ENCODE measurements at regions not wholly inside any gene's neighbourhood (a gene's known extent, or its start where the extent isn't known, plus 50 kb on each side); places are given as distances from the start of the nearest gene placed in this dataset.

GRCh38 chr22:48569476-48570233 lies 1258.0 kb downstream of the BRD1 start:
- Histone ChIP-seq H4K5ac (ENCODE audit: low read depth, low read length) (no peak overlapping the region), H3K4me2 (ENCODE audit: low read depth, low read length) (no peak overlapping the region), H3K4me3 (ENCODE audit: insufficient read depth, low read depth, low read length) (no peak overlapping the region), H2BK20ac (ENCODE audit: low read depth, low read length) (no peak overlapping the region), H3K36me3 (ENCODE audit: control insufficient read depth, insufficient read depth, low read length) (no peaks in the 10 kb centered on the region), H3K27ac (ENCODE audit: insufficient read depth, low read length) (no peak overlapping the region), H3K4ac (ENCODE audit: low read depth, low read length) (no peak overlapping the region), H3K56ac (ENCODE audit: extremely low read depth, insufficient read depth, low read length) (no peak overlapping the region), H3K18ac (ENCODE audit: low read depth, low read length) (no peak overlapping the region), H4K8ac (ENCODE audit: low read depth in 2 of 2, low read length in 2 of 2) (no peak overlapping the region), H2AK9ac (replicated peaks; ENCODE audit: low read depth, low read length, poor library complexity) (no peak overlapping the region), H2AK5ac (ENCODE audit: low read depth, low read length) (no peak overlapping the region), H3K27me3 (ENCODE audit: control insufficient read depth, insufficient read depth, low read length) (no peaks in the 10 kb centered on the region), H4K91ac (ENCODE audit: insufficient read depth, low read depth, low read length) (no peak overlapping the region), H3K9me1 (ENCODE audit: insufficient read depth, low read length) (no peaks in the 10 kb centered on the region), H3K9me3 (ENCODE audit: control insufficient read depth, insufficient read depth, low read length) (peaks cover 51% of the 10 kb centered on the region), H3K14ac (replicated peaks; ENCODE audit: low read depth, low read length) (no peak overlapping the region), H2BK5ac (ENCODE audit: low read depth, low read length, poor library complexity, severe bottlenecking) (no peak overlapping the region), H2AFZ (replicated peaks; ENCODE audit: low read length, poor library complexity) (no peak overlapping the region), H3K9ac (ENCODE audit: low read depth, low read length) (no peak overlapping the region), H4K20me1 (ENCODE audit: insufficient read depth, low read length) (no peaks in the 10 kb centered on the region), H3K23ac (ENCODE audit: low read depth, low read length) (no peak overlapping the region), H2BK120ac (ENCODE audit: low read depth, low read length) (no peak overlapping the region), H3K4me1 (ENCODE audit: control insufficient read depth, insufficient read depth, low read length) (no peaks in the 10 kb centered on the region), H3K79me1 (ENCODE audit: low read depth in 1 of 2, low read length in 2 of 2) (no peaks in the 10 kb centered on the region), H2BK15ac (ENCODE audit: low read depth, low read length) (no peak overlapping the region)
- 73% methylated on average over 14 of the region's 25 CpGs; no CpG with 5 or more reads in 1 of the 2 experiments for WGBS, 2 experiments (ENCODE audit: extremely low coverage in 2 of 2, insufficient read length in 1 of 2)
- dilution Hi-C loops (cut with HindIII; ENCODE audit: low sequenced_read_pairs, unreplicated experiment), result no loop called here
- no TSS peak for BruUV-seq (replicated peaks)
- intact Hi-C loops (cut with micrococcal nuclease), result no loop called here
- POLR2A ChIA-PET (ENCODE audit: unreplicated experiment), result no interaction called here
- TF ChIP-seq ELK1 (IDR thresholded peaks at IDR 0.05; ENCODE audit: borderline replicate concordance, low read depth, low read length), result no peak
- no peak for TF ChIP-seq CHD1 (IDR thresholded peaks at IDR 0.05; ENCODE audit: low read depth, low read length)
- TF ChIP-seq MAZ (IDR thresholded peaks at IDR 0.05; ENCODE audit: borderline replicate concordance, low read depth, low read length), result no peak
- TF ChIP-seq BHLHE40 (IDR thresholded peaks at IDR 0.05; ENCODE audit: low read depth, low read length), result no peak
- CTCF ChIA-PET, result no interaction called here
- ATAC-seq (ENCODE audit: low read depth), result no peak
- no peak for DNase-seq
- in situ Hi-C loops (cut with MboI; ENCODE audit: low sequenced_read_pairs), result no loop called here

All from IMR-90 (cell line).